Type B pancreatic cell (in vitro differentiated cells): ENCODE measurements at regions not wholly inside any gene's neighbourhood (a gene's known extent, or its start where the extent isn't known, plus 50 kb on each side); places are given as distances from the start of the nearest gene placed in this dataset.

Experiments used
- DNase-seq: peaks from one replicate; pipeline ENCODE4 v3.0.0; 2021; ENCODE audit warnings: mixed read lengths; ENCODE audit not compliant: unreplicated experiment; ENCODE audit errors: extremely low spot score
- H3K27ac Mint-ChIP-seq: 2 replicates; pipeline ENCODE4 v1.8.0; 2021; ENCODE audit warnings: mild to moderate bottlenecking, mixed read lengths
- H3K27me3 Mint-ChIP-seq: 2 replicates; pipeline ENCODE4 v1.8.0; 2021; ENCODE audit warnings: mixed read lengths
- H3K36me3 Mint-ChIP-seq: 2 replicates; pipeline ENCODE4 v1.8.0; 2021; ENCODE audit warnings: mixed read lengths
- H3K4me1 Mint-ChIP-seq: one replicate; pipeline ENCODE4 v1.8.0; 2021; ENCODE audit warnings: mixed read lengths; ENCODE audit not compliant: unreplicated experiment
- H3K4me3 Mint-ChIP-seq: 2 replicates; pipeline ENCODE4 v1.8.0; 2021; ENCODE audit warnings: mild to moderate bottlenecking, mixed read lengths
- H3K9me3 Mint-ChIP-seq: 2 replicates; pipeline ENCODE4 v1.8.0; 2021; ENCODE audit warnings: mixed read lengths
- TF ChIP-seq, protein P1 (sequence below): fragments of 200-600 bp; sonication (generic); conservative IDR thresholded peaks from 2 replicates; pipeline ENCODE4 v1.5.0; 2021; ENCODE audit warnings: antibody characterized with exemption, mild to moderate bottlenecking

DNA sequence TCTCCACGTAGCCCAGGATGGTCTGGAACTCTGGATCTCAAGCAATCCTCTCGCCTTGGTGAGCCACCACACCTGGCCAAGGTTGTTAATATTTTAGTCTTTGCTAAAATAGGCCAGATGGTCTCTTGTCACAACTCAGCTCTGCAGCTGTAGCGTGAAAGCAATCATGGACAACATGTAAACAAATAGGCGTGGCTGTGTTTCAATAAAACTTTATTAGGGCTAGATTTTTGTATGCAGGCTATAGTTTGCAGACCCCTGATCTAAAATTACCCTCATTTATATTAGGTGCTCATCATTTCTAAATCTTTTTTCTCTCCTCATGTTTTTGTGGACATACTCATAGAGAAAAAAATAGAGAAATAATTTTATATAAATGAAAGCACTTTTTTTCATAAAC, 72.1 kb upstream of the SLC28A3 start:
- no peaks in the 10 kb centered on the region for H3K36me3 Mint-ChIP-seq
- no peak overlapping the region for H3K27ac Mint-ChIP-seq
- peaks cover 4% of the 10 kb centered on the region for H3K4me1 Mint-ChIP-seq
- TF ChIP-seq, protein P1, sequence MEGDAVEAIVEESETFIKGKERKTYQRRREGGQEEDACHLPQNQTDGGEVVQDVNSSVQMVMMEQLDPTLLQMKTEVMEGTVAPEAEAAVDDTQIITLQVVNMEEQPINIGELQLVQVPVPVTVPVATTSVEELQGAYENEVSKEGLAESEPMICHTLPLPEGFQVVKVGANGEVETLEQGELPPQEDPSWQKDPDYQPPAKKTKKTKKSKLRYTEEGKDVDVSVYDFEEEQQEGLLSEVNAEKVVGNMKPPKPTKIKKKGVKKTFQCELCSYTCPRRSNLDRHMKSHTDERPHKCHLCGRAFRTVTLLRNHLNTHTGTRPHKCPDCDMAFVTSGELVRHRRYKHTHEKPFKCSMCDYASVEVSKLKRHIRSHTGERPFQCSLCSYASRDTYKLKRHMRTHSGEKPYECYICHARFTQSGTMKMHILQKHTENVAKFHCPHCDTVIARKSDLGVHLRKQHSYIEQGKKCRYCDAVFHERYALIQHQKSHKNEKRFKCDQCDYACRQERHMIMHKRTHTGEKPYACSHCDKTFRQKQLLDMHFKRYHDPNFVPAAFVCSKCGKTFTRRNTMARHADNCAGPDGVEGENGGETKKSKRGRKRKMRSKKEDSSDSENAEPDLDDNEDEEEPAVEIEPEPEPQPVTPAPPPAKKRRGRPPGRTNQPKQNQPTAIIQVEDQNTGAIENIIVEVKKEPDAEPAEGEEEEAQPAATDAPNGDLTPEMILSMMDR = no peak
- no peaks in the 10 kb centered on the region for H3K9me3 Mint-ChIP-seq
- no peak for DNase-seq
- H3K27me3 Mint-ChIP-seq = no peaks in the 10 kb centered on the region
- no peak overlapping the region for H3K4me3 Mint-ChIP-seq

DNA sequence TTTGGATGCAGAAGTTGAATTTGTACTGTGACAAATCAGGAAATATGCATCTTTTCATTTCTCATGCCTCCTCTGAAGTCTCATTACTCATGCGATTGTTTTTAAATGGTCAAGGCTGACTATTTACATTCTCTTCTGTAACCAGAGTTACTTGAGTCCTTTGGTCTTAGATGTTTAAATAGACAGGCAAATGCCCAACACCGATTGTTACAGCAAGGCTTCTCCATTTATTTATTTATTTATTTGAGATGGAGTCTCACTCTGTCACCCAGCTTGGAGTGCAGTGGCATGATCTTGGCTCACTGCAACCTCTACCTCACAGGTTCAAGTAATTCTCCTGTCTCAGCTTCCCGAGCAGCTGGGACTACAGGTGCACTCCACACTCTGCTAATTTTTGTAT, 72.7 kb upstream of the SLC28A3 start:
- H3K9me3 Mint-ChIP-seq = no peaks in the 10 kb centered on the region
- no peak overlapping the region for H3K27ac Mint-ChIP-seq
- DNase-seq = no peak
- peaks cover 4% of the 10 kb centered on the region for H3K4me1 Mint-ChIP-seq
- TF ChIP-seq, protein P1 = no peak
- H3K27me3 Mint-ChIP-seq = no peaks in the 10 kb centered on the region
- H3K4me3 Mint-ChIP-seq = no peak overlapping the region
- H3K36me3 Mint-ChIP-seq = no peaks in the 10 kb centered on the region

DNA sequence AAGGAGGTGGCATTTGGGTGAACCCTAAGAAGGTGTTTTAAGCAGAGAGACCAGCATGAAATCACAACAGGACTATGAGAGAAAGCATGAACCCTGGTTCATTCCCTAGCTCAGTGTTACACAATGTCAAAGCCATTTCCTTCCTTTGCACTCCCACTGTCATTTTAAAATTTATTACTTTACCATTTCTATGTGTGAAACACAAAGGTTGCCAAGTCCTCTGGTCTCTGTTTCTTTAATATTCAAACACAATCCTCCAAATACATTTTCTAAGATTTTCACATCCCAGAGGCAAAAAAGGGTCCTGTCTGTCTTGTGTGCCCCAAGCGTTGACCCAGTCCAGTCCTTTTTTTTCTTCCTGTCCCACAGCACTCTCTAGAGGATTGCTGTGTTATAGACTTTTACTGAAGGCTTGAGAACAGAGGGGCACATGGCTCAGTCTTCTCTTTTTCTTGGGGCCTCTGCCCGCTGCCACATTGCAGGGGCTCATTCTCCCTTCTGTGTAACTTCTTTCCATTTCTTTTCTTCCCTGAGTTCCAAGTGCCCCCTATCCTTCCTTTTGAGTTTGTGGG, 78.6 kb upstream of the SLC28A3 start:
- H3K4me3 Mint-ChIP-seq = no peak overlapping the region
- no peaks in the 10 kb centered on the region for H3K36me3 Mint-ChIP-seq
- H3K9me3 Mint-ChIP-seq = peaks cover 4% of the 10 kb centered on the region
- H3K27me3 Mint-ChIP-seq = no peaks in the 10 kb centered on the region
- no peak overlapping the region for H3K27ac Mint-ChIP-seq
- DNase-seq = no peak
- peaks cover 12% of the 10 kb centered on the region for H3K4me1 Mint-ChIP-seq
- TF ChIP-seq, protein P1 = peak; percentile 40

DNA sequence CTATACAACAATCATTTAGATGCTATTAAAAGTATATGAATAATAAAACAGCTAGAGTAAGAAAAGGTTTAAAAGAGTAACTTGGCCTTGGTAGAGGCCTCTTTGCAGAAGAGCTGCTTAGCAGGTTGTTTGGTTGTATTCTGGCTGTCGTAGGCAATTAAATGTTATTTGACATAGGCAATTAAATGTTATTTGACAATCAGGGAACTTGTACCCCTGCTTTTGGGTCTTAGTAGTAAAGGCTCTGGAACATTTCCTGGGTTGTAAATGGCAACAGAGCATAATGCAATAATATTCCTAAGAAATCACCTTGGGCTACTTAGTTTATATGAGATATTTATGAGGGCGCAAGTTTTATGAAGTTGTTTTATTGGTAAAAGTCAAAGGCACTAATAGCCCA, 84.4 kb upstream of the SLC28A3 start:
- Mint-ChIP-seq H3K36me3 (no peaks in the 10 kb centered on the region), H3K9me3 (peaks cover 8% of the 10 kb centered on the region), H3K27me3 (no peaks in the 10 kb centered on the region), H3K27ac (no peak overlapping the region), H3K4me1 (no peaks in the 10 kb centered on the region), H3K4me3 (no peak overlapping the region)
- TF ChIP-seq, protein P1 = no peak
- no peak for DNase-seq

DNA sequence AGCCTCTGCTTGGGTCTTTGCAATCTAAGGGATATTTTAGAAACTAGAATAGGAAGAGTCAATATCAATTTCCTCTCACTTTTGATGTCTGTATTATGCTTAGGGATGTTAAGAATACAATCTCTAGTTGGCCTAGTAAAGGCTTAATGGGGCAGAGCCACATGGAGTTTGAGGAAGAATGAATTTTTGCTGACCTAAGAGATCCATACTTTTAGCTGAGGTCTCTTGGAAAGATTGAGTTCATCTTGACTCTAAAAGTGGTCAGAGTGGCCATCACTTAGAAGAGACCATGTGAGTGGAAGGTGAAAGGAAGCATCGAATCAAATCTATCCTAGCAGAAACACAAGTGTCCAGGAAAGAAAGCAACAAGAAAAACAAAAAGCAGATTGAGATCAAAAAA, 92.2 kb upstream of the SLC28A3 start:
- Mint-ChIP-seq H3K27ac (no peak overlapping the region), H3K9me3 (no peaks in the 10 kb centered on the region), H3K4me1 (no peaks in the 10 kb centered on the region), H3K27me3 (no peaks in the 10 kb centered on the region), H3K4me3 (no peak overlapping the region), H3K36me3 (no peaks in the 10 kb centered on the region)
- DNase-seq = no peak
- TF ChIP-seq, protein P1 = no peak

DNA sequence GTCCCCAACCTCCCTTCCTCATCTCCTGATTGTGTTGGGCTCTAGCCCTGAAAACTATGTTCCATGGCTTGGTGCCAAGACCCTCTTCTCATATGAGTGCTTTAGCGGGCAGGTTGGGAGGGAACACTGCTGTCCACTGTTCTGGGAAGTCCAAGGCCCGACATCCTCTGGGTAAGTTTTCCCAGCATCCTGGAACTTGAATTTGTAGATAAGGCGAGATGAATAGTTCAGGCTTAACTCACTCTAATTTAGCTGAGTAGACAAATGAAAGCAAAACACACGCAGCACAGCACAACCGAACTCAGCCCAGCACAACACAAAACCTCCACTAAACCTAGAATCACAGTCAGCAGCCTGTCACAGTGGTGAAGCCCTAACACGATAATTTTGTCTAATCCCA, 95.3 kb upstream of the SLC28A3 start:
- Mint-ChIP-seq H3K9me3 (no peaks in the 10 kb centered on the region), H3K27me3 (no peaks in the 10 kb centered on the region), H3K4me1 (no peaks in the 10 kb centered on the region), H3K4me3 (no peak overlapping the region), H3K36me3 (no peaks in the 10 kb centered on the region), H3K27ac (no peak overlapping the region)
- TF ChIP-seq, protein P1 = no peak
- no peak for DNase-seq
